ENCODE measurements at regions not wholly inside any gene's neighbourhood (a gene's known extent, or its start where the extent isn't known, plus 50 kb on each side); places are given as distances from the start of the nearest gene placed in this dataset.

DNA sequence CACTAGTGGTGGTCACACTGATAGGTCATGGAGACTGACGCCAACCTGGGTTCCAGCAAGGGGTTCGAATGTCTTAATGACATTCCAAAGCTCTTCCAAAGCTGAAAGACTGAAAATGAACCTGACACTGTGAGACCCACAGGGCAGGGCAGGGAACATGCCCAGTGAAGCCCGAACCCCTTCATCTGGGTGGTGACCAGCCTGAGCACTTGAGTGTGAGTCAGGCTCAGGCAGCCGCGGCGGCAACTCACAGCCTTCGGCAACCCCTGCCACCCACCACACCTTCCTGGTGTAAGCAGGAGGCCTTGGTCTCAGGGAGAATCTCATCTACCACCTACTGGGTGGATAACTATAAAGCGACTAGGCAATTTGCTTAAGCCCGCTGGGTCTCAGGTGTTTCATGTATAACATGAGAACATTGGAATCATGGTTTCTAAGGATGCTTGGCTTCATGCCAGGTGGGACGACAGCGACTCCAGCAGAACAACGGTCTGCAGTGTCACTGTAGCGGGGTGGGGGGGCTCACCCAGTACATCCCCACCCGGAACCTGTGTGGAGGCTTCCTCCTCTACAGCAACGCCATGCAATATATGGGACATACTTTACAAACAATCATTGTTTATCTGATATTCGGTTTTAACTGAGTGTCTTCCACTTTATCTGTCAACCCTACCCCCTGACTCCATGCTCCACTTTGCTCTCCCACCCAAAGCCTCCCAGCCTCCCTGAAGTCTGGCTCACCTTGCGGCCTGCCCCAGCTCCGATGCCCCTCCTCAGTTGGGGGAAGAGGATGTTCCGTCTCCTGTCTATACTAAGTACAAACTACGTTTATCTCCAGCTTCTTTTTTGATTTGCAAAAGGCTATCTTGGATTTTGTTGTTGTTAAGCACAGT is 125.0 kb upstream of the MEF2A start:
- H3K36me3 Mint-ChIP-seq, result no peaks in the 10 kb centered on the region
- DNase-seq (ENCODE audit: low spot score in 2 of 2, unreplicated experiment in 2 of 2), result peak in 1 of 2 experiments; percentile 33
- no peak overlapping the region for H3K4me3 Mint-ChIP-seq
- peaks cover 15% of the 10 kb centered on the region for H3K4me1 Mint-ChIP-seq
- H3K9me3 Mint-ChIP-seq, result no peaks in the 10 kb centered on the region
- TF ChIP-seq, protein P1, sequence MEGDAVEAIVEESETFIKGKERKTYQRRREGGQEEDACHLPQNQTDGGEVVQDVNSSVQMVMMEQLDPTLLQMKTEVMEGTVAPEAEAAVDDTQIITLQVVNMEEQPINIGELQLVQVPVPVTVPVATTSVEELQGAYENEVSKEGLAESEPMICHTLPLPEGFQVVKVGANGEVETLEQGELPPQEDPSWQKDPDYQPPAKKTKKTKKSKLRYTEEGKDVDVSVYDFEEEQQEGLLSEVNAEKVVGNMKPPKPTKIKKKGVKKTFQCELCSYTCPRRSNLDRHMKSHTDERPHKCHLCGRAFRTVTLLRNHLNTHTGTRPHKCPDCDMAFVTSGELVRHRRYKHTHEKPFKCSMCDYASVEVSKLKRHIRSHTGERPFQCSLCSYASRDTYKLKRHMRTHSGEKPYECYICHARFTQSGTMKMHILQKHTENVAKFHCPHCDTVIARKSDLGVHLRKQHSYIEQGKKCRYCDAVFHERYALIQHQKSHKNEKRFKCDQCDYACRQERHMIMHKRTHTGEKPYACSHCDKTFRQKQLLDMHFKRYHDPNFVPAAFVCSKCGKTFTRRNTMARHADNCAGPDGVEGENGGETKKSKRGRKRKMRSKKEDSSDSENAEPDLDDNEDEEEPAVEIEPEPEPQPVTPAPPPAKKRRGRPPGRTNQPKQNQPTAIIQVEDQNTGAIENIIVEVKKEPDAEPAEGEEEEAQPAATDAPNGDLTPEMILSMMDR (IDR thresholded peaks at IDR 0.05; ENCODE audit: unreplicated experiment), result no peak
- no peaks in the 10 kb centered on the region for H3K27me3 Mint-ChIP-seq (ENCODE audit: low read depth)
- peak overlapping the region; percentile 43 for H3K27ac Mint-ChIP-seq

DNA sequence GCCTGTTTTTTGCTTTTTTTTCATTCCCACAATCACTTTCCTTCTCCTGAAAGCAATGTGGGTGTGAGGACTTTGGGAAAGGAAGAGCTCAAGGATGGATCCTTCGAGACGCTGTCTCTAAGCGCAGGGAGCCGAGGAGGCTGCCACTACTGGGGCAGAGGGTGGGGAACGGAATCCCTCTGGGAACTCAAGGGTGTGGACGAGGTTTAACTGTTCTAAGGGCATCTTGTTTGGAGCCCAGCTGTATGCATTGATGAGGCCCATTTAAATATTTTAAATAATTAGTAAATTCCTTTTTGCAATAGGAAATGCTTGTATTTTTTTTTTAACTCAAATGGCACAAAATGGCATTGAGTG is 124.4 kb upstream of the MEF2A start:
- Mint-ChIP-seq H3K36me3 (no peaks in the 10 kb centered on the region), H3K27me3 (ENCODE audit: low read depth) (no peaks in the 10 kb centered on the region), H3K4me3 (no peak overlapping the region), H3K9me3 (no peaks in the 10 kb centered on the region), H3K4me1 (peaks cover 15% of the 10 kb centered on the region), H3K27ac (peak overlapping the region; percentile 43)
- no peak for DNase-seq (ENCODE audit: low spot score in 2 of 2, unreplicated experiment in 2 of 2)
- TF ChIP-seq, protein P1 (IDR thresholded peaks at IDR 0.05; ENCODE audit: unreplicated experiment), result no peak

DNA sequence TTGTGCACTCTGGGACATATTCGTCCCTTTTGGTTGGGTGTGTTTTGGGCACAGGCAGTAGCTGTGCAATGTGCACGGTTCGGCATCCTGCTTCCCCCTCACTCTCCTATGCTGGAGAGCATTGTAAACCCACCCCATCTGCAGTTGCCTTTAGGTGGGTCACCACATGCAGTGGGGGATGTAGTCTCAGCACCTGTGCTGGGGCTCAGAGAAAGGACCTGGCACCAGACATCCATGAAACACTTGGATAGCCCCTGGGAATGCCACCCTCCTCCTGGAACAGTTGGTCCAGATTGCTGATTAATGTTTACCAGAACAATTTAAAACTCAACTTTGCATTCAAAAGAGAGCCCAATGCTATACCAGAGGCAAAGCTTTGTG is 123.9 kb upstream of the MEF2A start:
- Mint-ChIP-seq H3K4me1 (peaks cover 15% of the 10 kb centered on the region), H3K27ac (no peak overlapping the region), H3K4me3 (no peak overlapping the region), H3K27me3 (ENCODE audit: low read depth) (no peaks in the 10 kb centered on the region), H3K9me3 (no peaks in the 10 kb centered on the region), H3K36me3 (no peaks in the 10 kb centered on the region)
- no peak for DNase-seq (ENCODE audit: low spot score in 2 of 2, unreplicated experiment in 2 of 2)
- TF ChIP-seq, protein P1 (IDR thresholded peaks at IDR 0.05; ENCODE audit: unreplicated experiment), result no peak

DNA sequence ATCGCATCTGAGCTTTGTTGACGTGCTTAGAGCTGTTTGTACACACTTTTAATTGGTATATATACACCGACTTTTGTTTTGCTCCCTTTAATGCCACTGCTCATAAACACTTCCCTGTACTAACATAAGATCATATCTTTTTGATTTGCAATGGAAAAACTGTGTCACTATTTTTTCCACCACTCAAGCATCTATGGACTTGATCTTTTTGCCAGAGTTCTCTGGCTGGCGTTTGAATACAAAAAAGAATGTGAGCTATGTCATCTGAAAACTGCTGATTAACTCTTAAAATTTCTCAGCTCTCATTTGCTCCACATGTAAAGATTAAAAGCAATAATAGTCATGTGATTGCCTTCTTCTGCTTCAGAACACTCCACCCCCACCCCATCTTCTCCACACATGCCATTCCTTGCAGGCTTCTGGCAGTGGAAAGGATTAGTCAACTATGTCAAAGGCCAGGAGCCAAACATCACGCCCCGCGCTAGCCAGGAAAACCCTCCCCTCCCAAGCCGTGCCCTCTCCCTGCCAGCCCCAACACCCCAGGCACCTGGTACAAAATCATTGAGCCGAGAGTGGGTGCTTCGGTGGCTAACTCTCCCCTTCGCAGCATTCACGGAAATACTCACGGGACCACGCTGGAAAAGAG is 123.4 kb upstream of the MEF2A start:
- TF ChIP-seq, protein P1 (IDR thresholded peaks at IDR 0.05; ENCODE audit: unreplicated experiment), result no peak
- Mint-ChIP-seq H3K9me3 (no peaks in the 10 kb centered on the region), H3K27ac (peak overlapping the region; percentile 27), H3K36me3 (no peaks in the 10 kb centered on the region), H3K27me3 (ENCODE audit: low read depth) (no peaks in the 10 kb centered on the region), H3K4me3 (no peak overlapping the region), H3K4me1 (peaks cover 15% of the 10 kb centered on the region)
- DNase-seq (ENCODE audit: low spot score in 2 of 2, unreplicated experiment in 2 of 2), result peak in 1 of 2 experiments; percentile 29

DNA sequence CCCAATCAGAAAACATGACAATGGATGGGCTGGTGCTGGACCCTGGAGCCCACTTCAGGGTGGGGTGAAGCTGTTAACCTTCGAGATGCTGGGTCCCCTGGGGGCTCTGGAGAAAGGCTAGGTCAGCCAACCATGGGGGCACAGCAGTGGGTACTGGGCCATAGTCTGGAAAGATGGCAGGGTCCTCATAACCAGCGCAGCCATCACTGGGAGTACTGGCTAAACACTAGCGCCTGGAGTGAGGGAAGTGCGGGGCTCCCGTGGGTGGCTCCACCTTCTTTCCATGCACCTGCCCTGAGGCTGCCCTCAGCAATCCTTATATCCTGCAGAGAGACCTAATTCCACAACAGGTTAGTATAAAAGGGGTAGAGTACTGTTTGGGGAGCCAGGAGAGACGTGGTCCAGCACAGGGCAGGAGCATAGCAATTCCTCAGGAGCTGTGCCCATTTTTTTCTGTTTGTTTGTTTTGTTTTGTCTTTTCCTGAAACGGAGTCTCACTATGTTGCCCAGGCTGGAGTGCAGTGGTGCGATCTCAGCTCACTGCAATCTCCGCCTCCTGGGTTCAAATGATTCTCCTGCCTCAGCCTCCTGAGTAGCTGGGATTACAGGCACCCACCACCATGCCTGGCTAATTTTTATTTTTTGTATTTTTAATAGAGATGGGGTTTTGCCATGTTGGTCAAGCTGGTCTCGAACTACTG is 122.6 kb upstream of the MEF2A start:
- TF ChIP-seq, protein P1 (IDR thresholded peaks at IDR 0.05; ENCODE audit: unreplicated experiment), result no peak
- no peaks in the 10 kb centered on the region for H3K27me3 Mint-ChIP-seq (ENCODE audit: low read depth)
- DNase-seq (ENCODE audit: low spot score in 2 of 2, unreplicated experiment in 2 of 2), result peak in 1 of 2 experiments; percentile 26
- H3K4me1 Mint-ChIP-seq, result peaks cover 15% of the 10 kb centered on the region
- no peaks in the 10 kb centered on the region for H3K36me3 Mint-ChIP-seq
- H3K9me3 Mint-ChIP-seq, result no peaks in the 10 kb centered on the region
- H3K27ac Mint-ChIP-seq, result no peak overlapping the region
- no peak overlapping the region for H3K4me3 Mint-ChIP-seq

Measured in mesothelial cell of epicardium (in vitro differentiated cells).